CD4-positive, alpha-beta T cell (primary cell): ENCODE measurements at regions not wholly inside any gene's neighbourhood (a gene's known extent, or its start where the extent isn't known, plus 50 kb on each side); places are given as distances from the start of the nearest gene placed in this dataset.

Source experiments
- ATAC-seq: fragments of 200-7000 bp; cut with Tn5 transposase; one replicate; pipeline ENCODE4 v1.10.0; 2022; ENCODE audit warnings: mild to moderate bottlenecking; ENCODE audit not compliant: poor library complexity
- CTCF ChIA-PET: fragments of 350-600 bp; sonication (Branson Sonifier 250); formaldehyde crosslinking; loops from one replicate; lab custom pipeline; 2021; ENCODE audit warnings: antibody characterized with exemption, inconsistent platforms; lab: Charles Lee
- POLR2A ChIA-PET: fragments of 350-600 bp; sonication (Branson Sonifier 250); formaldehyde crosslinking; loops from one replicate; lab custom pipeline; 2021; ENCODE audit warnings: antibody characterized with exemption, inconsistent platforms; lab: Charles Lee
- DNase-seq, 14 experiments: peaks; one replicate each; pipeline ENCODE4 v3.0.0-alpha.2; 2013 to 2020; ENCODE audit warnings: mixed read lengths in 2 of 14
- H3K27ac ChIP-seq, 2 donors: one replicate each; pipeline versions ENCODE4 v1.5.1 to v1.7.0; 2013; ENCODE audit warnings: low read length in 2 of 2, low read depth in 1 of 2, mild to moderate bottlenecking in 1 of 2
- H3K27me3 ChIP-seq, 2 experiments: 1 replicate in 1 of 2; 2 replicates in 1 of 2; pipeline versions ENCODE4 v1.6.1 to v1.7.0; 2013; ENCODE audit warnings: low read length in 2 of 2, control low read depth in 1 of 2, mild to moderate bottlenecking in 1 of 2, moderate library complexity in 1 of 2; ENCODE audit not compliant: insufficient read depth in 2 of 2, control insufficient read depth in 1 of 2
- H3K36me3 ChIP-seq: one replicate; pipeline ENCODE4 v1.6.1; 2013; ENCODE audit warnings: low read length, control low read depth; ENCODE audit not compliant: insufficient read depth
- H3K4me1 ChIP-seq: one replicate; pipeline ENCODE4 v1.6.1; 2013; ENCODE audit warnings: low read length, control low read depth; ENCODE audit not compliant: insufficient read depth
- H3K4me3 ChIP-seq: one replicate; pipeline ENCODE4 v1.5.1; 2013; ENCODE audit warnings: mild to moderate bottlenecking, low read length, moderate library complexity
- H3K9me3 ChIP-seq, 2 experiments: 1 replicate in 1 of 2; 2 replicates in 1 of 2; pipeline versions ENCODE4 v1.6.1 to v1.7.0; 2013; ENCODE audit warnings: low read length in 2 of 2, mild to moderate bottlenecking in 2 of 2, control low read depth in 1 of 2, moderate library complexity in 1 of 2; ENCODE audit not compliant: control insufficient read depth in 1 of 2, insufficient read depth in 1 of 2
- H3K27ac Mint-ChIP-seq: one replicate; pipeline ENCODE4 v1.8.0; 2020; ENCODE audit warnings: mixed read lengths
- H3K27me3 Mint-ChIP-seq: one replicate; pipeline ENCODE4 v1.8.0; 2021; ENCODE audit warnings: mixed read lengths
- H3K36me3 Mint-ChIP-seq: one replicate; pipeline ENCODE4 v1.8.0; 2021; ENCODE audit warnings: low read depth, mixed read lengths
- H3K4me1 Mint-ChIP-seq: one replicate; pipeline ENCODE4 v1.8.0; 2021; ENCODE audit warnings: low read depth, mixed read lengths
- H3K4me3 Mint-ChIP-seq: one replicate; pipeline ENCODE4 v1.8.0; 2020; ENCODE audit warnings: mild to moderate bottlenecking, mixed read lengths
- H3K9me3 Mint-ChIP-seq: one replicate; pipeline ENCODE4 v1.8.0; 2020; ENCODE audit warnings: mixed read lengths
- intact Hi-C, 2 experiments: fragments of 100-400 bp; cut with DNase I in 1 of 2; cut with micrococcal nuclease in 1 of 2; formaldehyde crosslinking; loops; one replicate each; pipeline versions ENCODE4 v1.15.1 to v1.9.0; 2023 to 2025; cut with DNase I, micrococcal nuclease
- TF ChIP-seq, protein P1 (sequence below): fragments of 200-600 bp; IDR thresholded peaks from one replicate; pipeline ENCODE4 v1.8.0; 2022; ENCODE audit warnings: antibody characterized with exemption, mild to moderate bottlenecking

- peaks cover 0 to 4% of the 10 kb centered on the region in 2 experiments for H3K9me3 ChIP-seq
- CTCF ChIA-PET = no interaction called here
- intact Hi-C loops = no loop called here
- no peaks in the 10 kb centered on the region for H3K4me1 Mint-ChIP-seq
- H3K27ac Mint-ChIP-seq = no peak overlapping the region
- ATAC-seq (no peak), DNase-seq (no peak)
- H3K36me3 ChIP-seq = no peaks in the 10 kb centered on the region
- H3K9me3 Mint-ChIP-seq = peaks cover 5% of the 10 kb centered on the region
- H3K27me3 Mint-ChIP-seq = no peaks in the 10 kb centered on the region
- POLR2A ChIA-PET = no interaction called here
- no peaks in the 10 kb centered on the region for H3K36me3 Mint-ChIP-seq
- H3K27ac ChIP-seq = no peak overlapping the region
- H3K4me3 ChIP-seq = no peak overlapping the region
- H3K4me3 Mint-ChIP-seq = no peak overlapping the region
- no peaks in the 10 kb centered on the region for H3K27me3 ChIP-seq
- H3K4me1 ChIP-seq = no peaks in the 10 kb centered on the region
- TF ChIP-seq, protein P1, sequence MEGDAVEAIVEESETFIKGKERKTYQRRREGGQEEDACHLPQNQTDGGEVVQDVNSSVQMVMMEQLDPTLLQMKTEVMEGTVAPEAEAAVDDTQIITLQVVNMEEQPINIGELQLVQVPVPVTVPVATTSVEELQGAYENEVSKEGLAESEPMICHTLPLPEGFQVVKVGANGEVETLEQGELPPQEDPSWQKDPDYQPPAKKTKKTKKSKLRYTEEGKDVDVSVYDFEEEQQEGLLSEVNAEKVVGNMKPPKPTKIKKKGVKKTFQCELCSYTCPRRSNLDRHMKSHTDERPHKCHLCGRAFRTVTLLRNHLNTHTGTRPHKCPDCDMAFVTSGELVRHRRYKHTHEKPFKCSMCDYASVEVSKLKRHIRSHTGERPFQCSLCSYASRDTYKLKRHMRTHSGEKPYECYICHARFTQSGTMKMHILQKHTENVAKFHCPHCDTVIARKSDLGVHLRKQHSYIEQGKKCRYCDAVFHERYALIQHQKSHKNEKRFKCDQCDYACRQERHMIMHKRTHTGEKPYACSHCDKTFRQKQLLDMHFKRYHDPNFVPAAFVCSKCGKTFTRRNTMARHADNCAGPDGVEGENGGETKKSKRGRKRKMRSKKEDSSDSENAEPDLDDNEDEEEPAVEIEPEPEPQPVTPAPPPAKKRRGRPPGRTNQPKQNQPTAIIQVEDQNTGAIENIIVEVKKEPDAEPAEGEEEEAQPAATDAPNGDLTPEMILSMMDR = no peak
Measured at GRCh38 chr7:119555788-119556187, 717.2 kb upstream of the KCND2 start.

- TF ChIP-seq, protein P1 = no peak
- Mint-ChIP-seq H3K36me3 (no peaks in the 10 kb centered on the region), H3K4me1 (no peaks in the 10 kb centered on the region), H3K4me3 (no peak overlapping the region), H3K27ac (no peak overlapping the region), H3K9me3 (peaks cover 5% of the 10 kb centered on the region), H3K27me3 (no peaks in the 10 kb centered on the region)
- Histone ChIP-seq H3K27ac (no peak overlapping the region), H3K36me3 (no peaks in the 10 kb centered on the region), H3K4me3 (no peak overlapping the region), H3K9me3 (peaks cover 0 to 4% of the 10 kb centered on the region in 2 experiments), H3K27me3 (no peaks in the 10 kb centered on the region), H3K4me1 (no peaks in the 10 kb centered on the region)
- ChIA-PET CTCF (no interaction called here), POLR2A (no interaction called here)
- intact Hi-C loops = no loop called here
- DNase-seq = no peak
- ATAC-seq = no peak
Measured at GRCh38 chr7:119556436-119556835, 716.5 kb upstream of the KCND2 start.

- H3K4me1 ChIP-seq = no peaks in the 10 kb centered on the region
- Mint-ChIP-seq H3K4me1 (no peaks in the 10 kb centered on the region), H3K4me3 (no peak overlapping the region), H3K36me3 (no peaks in the 10 kb centered on the region), H3K27ac (no peak overlapping the region), H3K27me3 (no peaks in the 10 kb centered on the region), H3K9me3 (peaks cover 4% of the 10 kb centered on the region)
- peaks cover 0 to 8% of the 10 kb centered on the region in 2 experiments for H3K9me3 ChIP-seq
- DNase-seq = no peak
- CTCF ChIA-PET = no interaction called here
- no peak overlapping the region for H3K27ac ChIP-seq
- POLR2A ChIA-PET = no interaction called here
- no peaks in the 10 kb centered on the region for H3K36me3 ChIP-seq
- intact Hi-C loops = no loop called here
- TF ChIP-seq, protein P1 = no peak
- H3K27me3 ChIP-seq = no peaks in the 10 kb centered on the region
- no peak for ATAC-seq
- no peak overlapping the region for H3K4me3 ChIP-seq
Measured at GRCh38 chr7:119561751-119562150, 711.2 kb upstream of the KCND2 start.
